Tongue (tissue), 1 donor: ENCODE measurements at regions not wholly inside any gene's neighbourhood (a gene's known extent, or its start where the extent isn't known, plus 50 kb on each side); places are given as distances from the start of the nearest gene placed in this dataset.
"Not testable (repeated sequence)": the region's sequence is repeated elsewhere in the genome, so short reads cannot be mapped to it uniquely, and the experiment has no call there.

Experiments used
- DNase-seq: peaks from one replicate; pipeline ENCODE4 v3.0.0-alpha.2; 2015

- DNase-seq = no peak
Measured at GRCh38 chr2:209073151-209073550, 350.7 kb upstream of the MAP2 start.

- no peak for DNase-seq
Measured at GRCh38 chr2:209074711-209075110, 349.1 kb upstream of the MAP2 start.

- no peak for DNase-seq
Measured at GRCh38 chr2:209076151-209076550, 347.7 kb upstream of the MAP2 start.

- DNase-seq = no peak
Measured at GRCh38 chr2:209086761-209087160, 337.1 kb upstream of the MAP2 start.

- DNase-seq = no peak
Measured at GRCh38 chr2:209091056-209091455, 332.8 kb upstream of the MAP2 start.

- no peak for DNase-seq
Measured at GRCh38 chr2:209094221-209094620, 329.6 kb upstream of the MAP2 start.

GRCh38 chr2:209095432-209095831 is 328.4 kb upstream of the MAP2 start:
- DNase-seq = no peak

- no peak for DNase-seq
Measured at GRCh38 chr2:209097168-209097567, 326.7 kb upstream of the MAP2 start.

GRCh38 chr2:209102319-209102718 is 321.5 kb upstream of the MAP2 start:
- DNase-seq = no peak

GRCh38 chr2:209113026-209113425 is 310.8 kb upstream of the MAP2 start:
- peak; percentile 3 for DNase-seq

- no peak for DNase-seq
Measured at GRCh38 chr2:209114588-209115240, 309.1 kb upstream of the MAP2 start.

- no peak for DNase-seq
Measured at GRCh38 chr2:209121691-209122090, 302.2 kb upstream of the MAP2 start.

- no peak for DNase-seq
Measured at GRCh38 chr2:209125291-209125690, 298.6 kb upstream of the MAP2 start.

- DNase-seq = no peak
Measured at GRCh38 chr2:209138079-209138478, 285.8 kb upstream of the MAP2 start.

- no peak for DNase-seq
Measured at GRCh38 chr2:209141142-209141541, 282.7 kb upstream of the MAP2 start.

GRCh38 chr2:209141818-209142217 is 282.0 kb upstream of the MAP2 start:
- no peak for DNase-seq

GRCh38 chr2:209145220-209145691 is 278.6 kb upstream of the MAP2 start:
- not testable (repeated sequence) for DNase-seq

- DNase-seq = peak; percentile 1
Measured at GRCh38 chr2:209145941-209146681, 277.7 kb upstream of the MAP2 start.

GRCh38 chr2:209146682-209147320 is 277.0 kb upstream of the MAP2 start:
- DNase-seq = peak; percentile 1

GRCh38 chr2:209147981-209148380 is 275.9 kb upstream of the MAP2 start:
- no peak for DNase-seq

GRCh38 chr2:209160800-209161588 is 262.9 kb upstream of the MAP2 start:
- no peak for DNase-seq

- no peak for DNase-seq
Measured at GRCh38 chr2:209162129-209162528, 261.7 kb upstream of the MAP2 start.

- no peak for DNase-seq
Measured at GRCh38 chr2:209181984-209182383, 241.9 kb upstream of the MAP2 start.
